Activated T-helper 2 cell treated with anti-CD3 and anti-CD28 coated beads, Interferon-gamma antibody, Interleukin-2, Interleukin-4, amounts not matched to agents 10 μg/mL and 5 μg/mL and 100 μg/mL, durations not matched to agents 14 hours and 24 hours and 36 hours (primary cell): ENCODE measurements at regions not wholly inside any gene's neighbourhood (a gene's known extent, or its start where the extent isn't known, plus 50 kb on each side); places are given as distances from the start of the nearest gene placed in this dataset.

ENCODE experiments used
- DNase-seq: peaks from one replicate; pipeline ENCODE4 v3.0.0; 2021; ENCODE audit warnings: low spot score
- H3K27ac Mint-ChIP-seq: one replicate; pipeline ENCODE4 v1.8.0; 2021; ENCODE audit warnings: mixed read lengths
- H3K27me3 Mint-ChIP-seq: one replicate; pipeline ENCODE4 v1.8.0; 2021; ENCODE audit warnings: low read depth, mixed read lengths
- H3K36me3 Mint-ChIP-seq: one replicate; pipeline ENCODE4 v1.8.0; 2021; ENCODE audit warnings: low read depth, mixed read lengths
- H3K4me1 Mint-ChIP-seq: one replicate; pipeline ENCODE4 v1.8.0; 2021; ENCODE audit warnings: low read depth, mixed read lengths
- H3K4me3 Mint-ChIP-seq: one replicate; pipeline ENCODE4 v1.8.0; 2021; ENCODE audit warnings: low read depth, mild to moderate bottlenecking, moderate library complexity, mixed read lengths
- H3K9me3 Mint-ChIP-seq: one replicate; pipeline ENCODE4 v1.8.0; 2021; ENCODE audit warnings: mixed read lengths
- intact Hi-C: fragments of 100-400 bp; cut with micrococcal nuclease; formaldehyde crosslinking; loops from one replicate; pipeline ENCODE4 v1.15.1; 2023

DNA sequence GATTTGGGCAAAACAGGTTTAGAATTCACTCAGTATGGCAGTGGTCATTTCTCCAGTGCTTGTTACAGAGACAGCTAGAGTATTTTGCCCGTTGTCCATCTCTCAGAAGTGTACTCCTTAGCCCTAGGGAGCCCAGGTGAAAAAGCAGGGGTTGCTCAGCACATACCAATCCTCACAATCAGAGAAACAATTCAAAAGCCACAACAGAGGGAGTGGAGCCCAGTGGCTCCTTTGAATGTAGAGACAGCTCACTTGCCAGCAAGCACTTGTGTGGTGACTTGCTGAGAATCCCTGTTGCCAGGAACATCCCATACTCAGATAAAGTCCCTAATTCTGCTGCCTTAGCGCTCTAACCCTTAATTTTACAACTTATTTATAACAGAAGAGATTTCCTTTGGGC, 1488.3 kb downstream of the RPA4 start:
- intact Hi-C loops, result no loop called here
- no peak overlapping the region for H3K4me3 Mint-ChIP-seq
- H3K27ac Mint-ChIP-seq, result no peak overlapping the region
- H3K4me1 Mint-ChIP-seq, result no peaks in the 10 kb centered on the region
- H3K9me3 Mint-ChIP-seq, result no peaks in the 10 kb centered on the region
- H3K27me3 Mint-ChIP-seq, result no peaks in the 10 kb centered on the region
- no peak for DNase-seq
- no peaks in the 10 kb centered on the region for H3K36me3 Mint-ChIP-seq

DNA sequence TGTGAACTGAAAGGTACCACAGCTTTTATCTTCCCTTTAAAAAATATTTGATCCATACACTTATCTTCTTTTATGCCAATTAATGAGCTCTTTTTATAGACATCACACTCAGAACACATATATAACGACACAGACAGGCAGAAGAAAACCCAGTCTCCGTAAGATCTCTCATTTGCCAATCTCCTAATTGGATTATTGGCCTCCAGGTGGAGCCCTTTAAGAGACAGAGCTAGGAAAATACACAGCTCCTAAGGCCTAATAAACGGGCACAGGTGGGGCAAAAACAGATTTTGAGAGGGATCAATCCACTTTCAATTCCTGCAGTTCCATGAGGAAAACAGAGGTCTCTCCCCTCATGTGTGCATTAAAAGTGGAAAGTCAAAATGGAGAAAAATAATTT, 1495.4 kb downstream of the RPA4 start:
- no peak overlapping the region for H3K4me3 Mint-ChIP-seq
- no peaks in the 10 kb centered on the region for H3K36me3 Mint-ChIP-seq
- DNase-seq, result no peak
- H3K9me3 Mint-ChIP-seq, result peaks cover 5% of the 10 kb centered on the region
- H3K27ac Mint-ChIP-seq, result no peak overlapping the region
- no peaks in the 10 kb centered on the region for H3K4me1 Mint-ChIP-seq
- intact Hi-C loops, result no loop called here
- H3K27me3 Mint-ChIP-seq, result no peaks in the 10 kb centered on the region

DNA sequence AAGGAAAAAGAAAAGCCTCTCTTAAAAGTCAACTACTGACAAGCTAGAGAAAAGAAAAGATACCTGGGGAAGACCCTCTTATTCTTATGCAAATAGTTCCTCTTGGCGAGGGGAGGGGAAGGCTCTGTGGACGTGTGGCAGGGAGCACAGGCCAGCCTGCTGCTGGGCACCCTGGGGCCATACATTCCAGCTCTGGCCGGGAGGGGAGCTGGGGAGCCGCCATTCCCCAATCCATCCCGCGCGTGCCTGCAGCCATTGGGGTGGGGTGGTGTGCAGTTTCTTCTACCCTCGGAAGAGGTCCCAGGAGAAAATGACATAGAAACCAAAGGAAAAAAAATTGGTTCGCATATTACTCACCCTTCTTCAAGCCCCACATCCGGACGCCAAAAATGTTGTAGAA, 1496.4 kb downstream of the RPA4 start:
- no peaks in the 10 kb centered on the region for H3K36me3 Mint-ChIP-seq
- H3K4me1 Mint-ChIP-seq, result no peaks in the 10 kb centered on the region
- peaks cover 5% of the 10 kb centered on the region for H3K9me3 Mint-ChIP-seq
- DNase-seq, result no peak
- H3K27me3 Mint-ChIP-seq, result no peaks in the 10 kb centered on the region
- H3K27ac Mint-ChIP-seq, result no peak overlapping the region
- H3K4me3 Mint-ChIP-seq, result no peak overlapping the region
- intact Hi-C loops, result no loop called here

DNA sequence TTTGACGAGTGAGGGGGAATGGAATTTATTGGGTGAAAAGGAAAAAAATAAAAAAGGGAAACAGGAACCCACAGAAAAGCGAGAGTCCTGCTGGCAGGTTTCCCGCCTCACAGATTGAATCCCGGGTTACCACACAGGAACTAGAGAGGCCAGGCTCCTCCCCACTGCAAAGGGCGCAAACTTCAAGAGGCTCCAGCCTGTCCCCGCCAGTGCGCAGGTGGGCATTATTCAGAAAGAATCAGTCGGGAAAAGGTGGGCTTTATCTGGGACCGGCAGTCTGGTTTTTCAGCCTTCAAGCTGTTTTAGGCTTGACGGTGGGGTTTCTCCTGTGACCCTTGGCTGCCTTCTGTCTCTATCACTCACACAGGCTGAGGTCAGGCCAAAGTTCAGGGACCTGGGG, 1496.8 kb downstream of the RPA4 start:
- Mint-ChIP-seq H3K4me1 (no peaks in the 10 kb centered on the region), H3K4me3 (no peak overlapping the region), H3K27ac (no peak overlapping the region), H3K27me3 (no peaks in the 10 kb centered on the region), H3K9me3 (peaks cover 5% of the 10 kb centered on the region), H3K36me3 (no peaks in the 10 kb centered on the region)
- intact Hi-C loops, result no loop called here
- no peak for DNase-seq

DNA sequence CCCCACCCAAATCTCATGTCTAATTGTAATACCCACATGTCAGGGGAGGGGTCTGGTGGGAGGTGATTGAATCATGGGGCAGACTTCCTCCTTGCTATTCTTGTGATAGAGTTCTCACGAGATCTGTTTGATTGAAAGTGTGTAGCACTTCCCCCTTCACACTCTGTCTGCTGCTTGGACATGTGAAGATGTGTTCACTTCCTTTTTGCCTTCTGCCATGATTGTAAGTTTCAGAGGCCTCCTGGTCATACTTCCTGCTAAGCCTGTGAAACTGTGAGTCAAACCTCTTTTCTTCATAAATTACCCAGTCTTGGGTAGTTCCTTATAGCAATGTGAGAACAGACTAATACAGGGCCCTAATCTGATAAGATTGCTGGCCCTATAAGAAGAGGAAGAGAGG, 1514.8 kb downstream of the RPA4 start:
- H3K27ac Mint-ChIP-seq, result no peak overlapping the region
- no peaks in the 10 kb centered on the region for H3K27me3 Mint-ChIP-seq
- no peaks in the 10 kb centered on the region for H3K4me1 Mint-ChIP-seq
- DNase-seq, result no peak
- no peak overlapping the region for H3K4me3 Mint-ChIP-seq
- intact Hi-C loops, result no loop called here
- no peaks in the 10 kb centered on the region for H3K36me3 Mint-ChIP-seq
- H3K9me3 Mint-ChIP-seq, result no peaks in the 10 kb centered on the region

DNA sequence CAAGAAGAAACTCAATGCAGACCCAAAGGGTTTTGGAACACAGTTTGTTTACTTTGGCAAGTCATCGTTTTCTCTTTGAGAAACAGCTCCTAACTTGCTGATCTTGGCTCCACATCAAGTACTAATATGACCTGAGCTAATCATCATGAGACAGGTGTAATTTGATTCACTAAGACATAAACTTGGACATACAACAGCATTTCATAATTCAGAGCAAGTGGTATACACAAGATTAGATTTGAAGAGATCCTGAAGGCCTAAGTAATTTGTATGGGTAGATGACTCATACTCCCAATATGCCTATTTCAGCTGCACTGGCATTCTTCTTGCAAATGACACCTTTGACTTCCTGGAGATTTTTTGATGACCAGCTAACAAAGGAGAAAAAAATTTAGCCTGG, 1521.7 kb downstream of the RPA4 start:
- Mint-ChIP-seq H3K9me3 (peaks cover 5% of the 10 kb centered on the region), H3K36me3 (no peaks in the 10 kb centered on the region), H3K4me1 (no peaks in the 10 kb centered on the region), H3K27me3 (no peaks in the 10 kb centered on the region), H3K27ac (no peak overlapping the region), H3K4me3 (no peak overlapping the region)
- no peak for DNase-seq
- intact Hi-C loops, result no loop called here

DNA sequence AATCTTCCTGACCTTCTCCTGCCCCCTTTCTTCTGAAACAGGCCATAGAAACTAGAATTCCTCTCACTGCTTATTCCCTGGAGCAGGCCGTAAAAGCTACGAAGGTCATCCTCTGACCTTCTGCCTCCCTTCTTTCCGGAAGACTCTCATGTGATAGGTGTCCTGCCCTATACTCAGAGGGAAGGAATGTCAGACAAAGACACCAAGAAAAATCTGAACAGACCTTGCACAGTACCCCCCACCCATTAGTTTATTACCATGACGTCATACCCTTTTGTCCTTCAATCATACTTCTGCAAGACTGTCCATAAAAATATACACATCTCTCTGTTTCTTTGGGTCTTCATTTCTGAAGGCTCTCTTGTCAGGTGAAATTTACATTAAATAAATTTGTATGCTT, 1523.9 kb downstream of the RPA4 start:
- Mint-ChIP-seq H3K4me1 (no peaks in the 10 kb centered on the region), H3K36me3 (no peaks in the 10 kb centered on the region), H3K9me3 (peaks cover 5% of the 10 kb centered on the region), H3K27ac (no peak overlapping the region), H3K27me3 (no peaks in the 10 kb centered on the region), H3K4me3 (no peak overlapping the region)
- intact Hi-C loops, result no loop called here
- no peak for DNase-seq

DNA sequence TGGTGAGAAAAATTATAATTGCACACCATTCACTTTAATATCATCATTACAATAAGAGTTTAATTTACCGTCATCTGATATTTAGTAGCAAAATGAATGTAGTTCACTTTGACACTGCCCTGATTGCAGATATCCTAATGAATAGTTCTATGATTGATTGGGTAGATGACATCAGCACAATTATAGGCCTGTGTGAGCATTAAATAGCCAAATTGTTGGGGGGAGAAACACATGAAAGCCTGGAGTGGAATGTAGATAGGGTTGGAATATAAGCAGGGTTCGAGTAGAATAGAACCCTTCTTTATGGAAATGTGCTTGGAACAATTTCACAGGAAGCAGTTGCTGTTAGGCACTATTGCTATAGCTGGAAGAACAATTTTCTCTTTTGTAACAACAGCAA, 1526.2 kb downstream of the RPA4 start:
- Mint-ChIP-seq H3K27ac (no peak overlapping the region), H3K4me3 (no peak overlapping the region), H3K27me3 (no peaks in the 10 kb centered on the region), H3K9me3 (no peaks in the 10 kb centered on the region), H3K36me3 (no peaks in the 10 kb centered on the region), H3K4me1 (no peaks in the 10 kb centered on the region)
- no peak for DNase-seq
- intact Hi-C loops, result no loop called here

DNA sequence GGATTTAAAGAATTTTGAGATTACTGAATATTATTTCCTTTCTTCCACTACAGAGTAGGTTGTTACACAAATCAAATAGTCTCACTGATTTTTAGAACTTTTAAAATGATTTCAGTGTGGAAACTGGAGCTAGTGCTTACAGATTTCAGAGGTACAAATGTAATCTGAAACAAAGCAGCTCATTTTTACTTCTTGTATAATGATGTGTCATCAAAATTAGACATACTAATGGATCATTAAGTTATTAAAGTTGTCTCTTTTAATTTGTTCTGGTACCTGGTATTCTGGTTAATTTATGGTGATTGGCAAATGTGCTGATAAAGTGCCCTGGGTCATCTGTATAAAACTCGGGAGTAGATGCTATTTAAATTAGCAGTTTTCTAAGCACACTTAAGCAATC, 1528.3 kb downstream of the RPA4 start:
- no peak for DNase-seq
- intact Hi-C loops, result no loop called here
- no peak overlapping the region for H3K4me3 Mint-ChIP-seq
- no peaks in the 10 kb centered on the region for H3K4me1 Mint-ChIP-seq
- H3K36me3 Mint-ChIP-seq, result no peaks in the 10 kb centered on the region
- no peaks in the 10 kb centered on the region for H3K27me3 Mint-ChIP-seq
- H3K27ac Mint-ChIP-seq, result no peak overlapping the region
- H3K9me3 Mint-ChIP-seq, result no peaks in the 10 kb centered on the region

DNA sequence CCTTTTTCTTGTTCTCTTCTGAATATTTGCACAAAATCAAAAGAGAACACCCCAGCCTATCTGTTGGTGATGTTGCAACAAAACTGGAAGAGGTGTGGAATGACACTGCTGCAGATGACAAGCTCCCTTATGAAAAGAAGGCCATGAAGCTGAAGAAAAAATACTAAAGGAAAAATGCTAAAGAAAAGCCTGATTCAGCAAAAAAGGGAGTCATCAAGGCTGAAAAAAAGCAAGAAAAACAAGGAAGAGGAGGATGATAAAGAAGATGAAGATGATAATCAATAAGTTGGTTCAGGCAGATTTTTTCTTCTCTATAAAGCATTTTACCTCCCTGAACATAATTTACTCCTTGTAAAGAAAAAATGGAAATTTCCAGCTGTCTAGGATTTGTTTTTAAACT, 1538.8 kb downstream of the RPA4 start:
- Mint-ChIP-seq H3K27ac (no peak overlapping the region), H3K36me3 (no peaks in the 10 kb centered on the region), H3K27me3 (no peaks in the 10 kb centered on the region), H3K4me1 (no peaks in the 10 kb centered on the region), H3K9me3 (no peaks in the 10 kb centered on the region), H3K4me3 (no peak overlapping the region)
- intact Hi-C loops, result no loop called here
- DNase-seq, result no peak

DNA sequence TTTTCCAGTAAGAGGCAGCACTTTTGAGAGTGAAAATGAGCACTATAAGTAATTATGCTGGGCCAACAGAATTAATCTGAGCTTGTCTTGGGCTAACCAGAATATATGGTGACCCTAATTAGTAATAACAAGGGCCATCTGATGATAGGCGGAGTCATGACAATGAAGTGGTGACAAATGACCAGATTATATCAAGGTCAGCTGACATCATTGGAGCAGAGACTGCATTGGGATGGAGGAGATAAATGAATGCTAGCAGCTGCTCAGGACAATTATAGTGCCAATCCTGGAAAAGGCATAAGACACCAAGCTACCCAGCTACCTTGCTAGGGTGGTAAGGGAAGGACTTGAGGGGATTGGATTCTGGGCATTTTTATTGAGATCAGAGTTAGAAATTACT, 1548.7 kb downstream of the RPA4 start:
- DNase-seq, result no peak
- no peak overlapping the region for H3K4me3 Mint-ChIP-seq
- no peaks in the 10 kb centered on the region for H3K27me3 Mint-ChIP-seq
- no peaks in the 10 kb centered on the region for H3K36me3 Mint-ChIP-seq
- intact Hi-C loops, result no loop called here
- H3K27ac Mint-ChIP-seq, result no peak overlapping the region
- H3K9me3 Mint-ChIP-seq, result no peaks in the 10 kb centered on the region
- H3K4me1 Mint-ChIP-seq, result no peaks in the 10 kb centered on the region

DNA sequence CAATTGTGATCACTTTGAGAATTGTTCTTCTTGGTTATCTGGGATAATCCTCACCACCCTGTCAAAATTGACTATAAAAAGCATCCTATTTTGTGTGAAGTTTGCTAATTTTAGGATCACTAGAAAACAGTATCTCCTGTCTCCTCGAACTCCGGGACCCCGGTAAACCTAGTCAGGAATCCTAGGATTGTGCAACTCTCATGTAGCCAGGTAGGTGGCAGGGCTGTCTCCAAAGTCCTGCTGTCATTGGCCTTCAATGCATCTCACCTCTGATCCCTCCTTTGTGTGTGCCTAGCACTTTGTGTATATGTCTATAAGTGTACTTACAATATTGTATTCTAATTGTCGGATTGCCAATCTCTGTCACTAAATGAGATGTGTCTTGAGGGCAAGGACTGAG, 1564.8 kb downstream of the RPA4 start:
- DNase-seq, result no peak
- Mint-ChIP-seq H3K9me3 (peaks cover 7% of the 10 kb centered on the region), H3K36me3 (no peaks in the 10 kb centered on the region), H3K4me3 (no peak overlapping the region), H3K27me3 (no peaks in the 10 kb centered on the region), H3K4me1 (no peaks in the 10 kb centered on the region), H3K27ac (no peak overlapping the region)
- intact Hi-C loops, result no loop called here

DNA sequence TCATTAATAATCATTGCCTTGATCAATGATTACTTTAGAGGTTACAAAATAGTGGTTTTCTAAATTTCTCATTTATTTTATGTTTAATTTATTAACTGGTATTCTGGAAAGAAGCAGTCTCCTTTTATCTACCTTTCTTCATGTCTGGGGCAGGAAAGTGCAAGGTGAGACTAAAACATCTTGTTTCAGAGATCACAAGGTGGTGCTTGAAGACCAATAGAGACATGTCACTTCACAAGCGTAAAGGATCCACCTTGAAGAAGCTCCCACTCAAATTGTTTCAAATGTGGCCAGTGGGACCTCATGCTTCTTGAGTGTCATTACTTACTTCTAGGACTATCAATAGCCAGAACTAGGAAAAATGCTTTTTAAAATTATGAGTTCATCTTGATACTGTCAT, 1568.7 kb downstream of the RPA4 start:
- Mint-ChIP-seq H3K4me1 (no peaks in the 10 kb centered on the region), H3K4me3 (no peak overlapping the region), H3K27ac (no peak overlapping the region), H3K9me3 (no peaks in the 10 kb centered on the region), H3K27me3 (no peaks in the 10 kb centered on the region), H3K36me3 (no peaks in the 10 kb centered on the region)
- intact Hi-C loops, result no loop called here
- DNase-seq, result no peak

DNA sequence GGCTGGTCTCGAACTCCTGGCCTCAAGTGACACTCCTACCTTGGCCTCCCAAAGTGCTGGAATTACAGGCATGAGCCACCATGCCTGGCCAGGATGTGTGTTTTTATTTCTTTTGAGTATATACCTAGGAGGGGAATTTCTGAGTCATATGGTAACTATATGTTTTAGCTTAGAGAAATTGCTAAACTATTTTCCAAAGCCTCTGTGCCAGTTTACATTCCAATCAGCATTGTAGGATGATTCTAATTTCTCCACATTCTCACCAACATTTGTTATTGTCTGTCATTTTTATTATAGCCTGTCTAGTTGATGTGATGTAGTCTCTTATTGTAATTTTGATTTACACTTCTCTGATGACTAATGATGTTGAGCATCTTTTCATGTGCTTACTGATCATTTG, 1576.0 kb downstream of the RPA4 start:
- Mint-ChIP-seq H3K4me3 (no peak overlapping the region), H3K9me3 (no peaks in the 10 kb centered on the region), H3K36me3 (no peaks in the 10 kb centered on the region), H3K27me3 (no peaks in the 10 kb centered on the region), H3K4me1 (no peaks in the 10 kb centered on the region), H3K27ac (no peak overlapping the region)
- DNase-seq, result no peak
- intact Hi-C loops, result no loop called here
